GM19467 (cell line): ENCODE measurements at regions not wholly inside any gene's neighbourhood (a gene's known extent, or its start where the extent isn't known, plus 50 kb on each side); places are given as distances from the start of the nearest gene placed in this dataset.

Experiments used
- ATAC-seq: cut with Tn5 transposase; IDR thresholded peaks from one replicate; pipeline ENCODE4 v1.9.1; 2021; ENCODE audit warnings: mild to moderate bottlenecking, moderate library complexity; ENCODE audit not compliant: unreplicated experiment

DNA sequence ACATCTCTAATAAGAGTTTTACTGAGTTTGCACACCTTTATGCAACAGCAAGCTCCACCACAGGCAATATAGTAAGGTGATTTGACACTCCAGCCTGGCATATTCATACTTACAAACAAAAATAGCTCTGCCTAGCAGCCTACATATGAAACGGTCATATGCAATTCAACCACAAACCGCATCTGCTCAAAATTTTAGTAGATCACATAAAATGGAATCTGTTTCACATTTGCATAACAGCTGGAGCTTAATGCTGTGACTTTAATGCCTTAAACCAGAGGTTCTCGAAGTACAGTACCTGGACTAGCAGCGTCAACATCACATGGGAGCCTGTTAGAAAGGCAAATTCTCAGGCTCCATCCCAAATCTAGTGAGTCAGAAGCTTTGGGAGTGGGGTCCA is 578.4 kb downstream of the CDH11 start:
- no peak for ATAC-seq

DNA sequence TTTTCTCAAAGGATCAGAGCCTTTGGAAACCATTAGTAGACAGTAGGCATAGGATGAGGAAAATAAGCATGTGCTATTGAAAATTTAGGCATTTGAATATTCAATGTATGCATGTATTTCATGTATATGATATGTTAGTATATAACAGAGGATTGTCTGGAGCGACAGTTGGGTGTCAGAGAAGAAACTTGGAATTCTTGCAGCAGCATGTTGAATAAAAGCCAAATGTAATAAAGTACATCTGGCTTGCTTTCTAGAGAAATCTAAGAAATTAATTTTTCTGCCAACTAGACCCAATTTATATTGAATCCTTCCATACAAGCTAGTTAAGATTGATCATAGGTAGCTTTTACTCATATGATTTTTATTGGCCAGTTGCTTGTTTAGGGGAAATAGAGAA is 578.8 kb downstream of the CDH11 start:
- ATAC-seq, result no peak

- no peak for ATAC-seq
Observed at GRCh38 chr16:64542152-64542551, 579.7 kb downstream of the CDH11 start.

DNA sequence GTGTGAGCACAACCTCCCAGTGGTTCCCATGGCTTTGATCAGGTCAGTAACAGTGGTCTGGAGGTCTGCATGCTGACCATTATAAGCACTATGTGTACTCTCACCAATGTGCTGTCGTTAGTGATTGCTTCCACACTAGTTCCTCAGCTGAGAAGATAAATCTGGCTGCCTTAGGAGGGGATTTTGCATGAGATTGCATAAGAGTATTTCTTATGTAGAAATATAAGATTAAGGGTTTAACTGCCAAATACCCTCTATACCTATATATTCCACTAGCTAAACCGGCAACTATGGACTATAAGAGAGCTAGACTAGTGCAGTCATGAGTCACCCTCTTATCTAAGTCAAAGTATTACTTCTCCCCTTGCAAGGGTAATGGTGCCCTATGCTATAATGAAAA is 580.2 kb downstream of the CDH11 start:
- no peak for ATAC-seq

- ATAC-seq, result no peak
Observed at GRCh38 chr16:64540434-64540833, 581.4 kb downstream of the CDH11 start.

GRCh38 chr16:64539811-64540371 is 582.0 kb downstream of the CDH11 start:
- no peak for ATAC-seq

DNA sequence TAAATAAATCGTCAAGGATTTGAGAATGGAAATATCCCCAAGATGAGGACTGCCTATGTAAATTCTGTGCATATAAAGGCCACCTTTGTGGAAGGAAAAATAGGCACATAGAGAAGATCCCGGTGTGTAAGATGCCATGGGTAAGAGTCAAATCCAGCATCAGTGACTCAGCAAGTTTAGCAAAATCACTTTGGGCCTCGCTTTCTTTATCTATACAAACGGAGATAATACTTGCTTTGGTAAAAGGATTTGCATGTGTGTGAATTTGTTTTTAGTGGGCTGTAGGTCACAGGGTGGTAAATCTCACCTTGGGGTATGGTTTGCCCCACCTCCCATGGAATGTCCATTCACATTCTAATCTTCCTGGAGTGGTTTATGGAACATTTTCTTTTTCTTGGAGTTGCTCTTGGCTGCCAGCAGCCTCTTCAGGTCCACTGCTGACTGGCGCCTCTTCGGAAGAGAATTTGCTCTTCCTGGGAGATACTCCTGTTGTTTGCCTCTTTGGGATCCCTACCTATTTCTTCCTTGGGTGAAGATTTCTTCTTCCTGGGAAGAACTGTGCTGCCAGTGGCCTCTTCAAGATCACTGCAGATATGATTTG is 587.6 kb downstream of the CDH11 start:
- no peak for ATAC-seq

- ATAC-seq, result no peak
Observed at GRCh38 chr16:64532691-64533090, 589.2 kb downstream of the CDH11 start.

GRCh38 chr16:64532117-64532516 is 589.7 kb downstream of the CDH11 start:
- no peak for ATAC-seq

GRCh38 chr16:64531401-64531800 is 590.5 kb downstream of the CDH11 start:
- ATAC-seq, result no peak

DNA sequence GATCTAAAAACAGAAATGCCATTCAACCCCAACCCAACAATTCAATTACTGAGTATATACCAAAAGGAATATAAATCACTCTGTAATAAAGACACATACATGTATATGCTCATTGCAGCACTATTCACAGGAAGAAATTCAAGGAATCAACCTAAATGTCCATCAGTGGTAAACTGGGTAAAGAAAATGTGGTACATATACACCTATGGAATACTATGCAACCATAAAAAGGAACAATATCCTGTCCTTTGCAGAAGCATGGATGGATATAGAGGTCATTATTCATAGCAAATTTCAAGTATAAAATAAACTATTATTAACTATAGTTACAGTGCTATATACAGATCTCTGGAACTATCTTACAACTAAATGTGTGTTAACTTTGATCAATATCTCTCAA is 599.3 kb downstream of the CDH11 start:
- no peak for ATAC-seq

DNA sequence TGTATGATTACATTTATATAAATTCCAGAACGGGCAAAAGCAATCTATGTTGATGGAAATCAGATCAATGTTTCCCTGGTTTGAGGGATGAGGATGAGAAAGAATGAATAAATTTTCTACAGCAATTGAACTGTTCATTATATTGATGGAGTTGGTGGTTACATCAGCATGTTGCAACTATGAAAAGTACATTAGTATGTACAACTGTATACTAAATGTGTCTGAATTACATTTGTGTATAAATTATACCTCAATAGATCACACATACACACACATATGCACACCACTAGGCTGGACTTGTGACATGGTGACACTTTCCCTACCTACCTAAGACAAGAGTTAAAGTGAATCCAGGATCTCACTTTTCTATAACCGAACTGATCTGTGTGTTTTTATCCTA is 608.0 kb downstream of the CDH11 start:
- no peak for ATAC-seq

DNA sequence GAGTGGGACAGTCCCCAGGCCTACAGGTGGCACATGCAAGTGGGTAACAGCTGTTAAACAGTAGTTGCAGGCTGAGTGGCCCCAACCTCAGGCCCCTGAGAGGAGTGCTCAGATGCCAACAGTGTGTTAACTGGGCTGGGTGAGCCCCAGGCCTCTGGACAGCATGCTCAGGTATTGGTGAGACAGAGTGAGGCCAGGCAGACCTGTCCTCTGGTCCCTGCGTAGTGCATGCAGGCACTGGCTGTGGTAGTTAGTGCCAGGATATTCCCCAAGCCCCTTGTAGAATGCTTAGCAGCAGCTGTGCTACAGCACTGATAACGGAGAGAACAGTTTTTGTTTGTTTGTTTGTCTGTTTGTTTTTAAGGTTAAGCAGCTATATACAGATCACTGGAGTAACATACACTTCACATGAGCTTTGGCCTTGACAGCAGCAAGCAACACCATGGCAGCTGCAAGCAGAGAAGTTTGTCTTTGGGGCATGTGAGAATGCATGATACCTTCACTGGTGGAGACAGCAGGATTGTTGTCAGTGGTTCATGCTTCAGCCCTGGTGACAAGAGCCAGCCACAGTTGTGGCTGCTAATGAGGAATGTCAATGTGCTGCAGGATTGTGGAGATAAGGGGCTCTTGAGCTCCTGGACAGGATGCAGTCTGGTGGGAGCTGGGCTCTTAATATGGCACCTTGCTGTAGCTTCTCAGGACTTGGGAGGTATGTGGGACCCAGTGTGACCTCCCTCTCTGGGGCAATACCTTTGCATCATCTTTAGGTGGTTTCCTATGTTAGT is 614.4 kb downstream of the CDH11 start:
- no peak for ATAC-seq

GRCh38 chr16:64499211-64499610 is 622.7 kb downstream of the CDH11 start:
- no peak for ATAC-seq

DNA sequence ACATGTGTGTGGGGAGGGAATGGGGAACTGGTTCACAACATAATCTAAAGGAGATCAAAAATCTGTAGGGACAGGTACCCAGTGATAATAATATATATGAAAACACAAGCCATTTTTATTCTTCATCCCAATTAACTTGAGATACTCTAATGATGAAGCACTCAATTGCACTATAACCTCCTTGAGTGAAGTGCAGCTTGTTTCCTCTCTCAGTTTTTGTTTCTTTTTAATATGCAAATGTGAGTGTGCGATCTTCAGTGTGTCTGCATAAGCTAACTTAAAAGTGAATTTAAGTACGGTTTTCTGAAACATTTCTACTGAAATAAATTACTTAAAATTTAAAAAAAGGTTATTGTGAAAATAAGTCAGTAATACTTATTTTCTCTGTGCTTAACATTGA is 623.5 kb downstream of the CDH11 start:
- no peak for ATAC-seq

DNA sequence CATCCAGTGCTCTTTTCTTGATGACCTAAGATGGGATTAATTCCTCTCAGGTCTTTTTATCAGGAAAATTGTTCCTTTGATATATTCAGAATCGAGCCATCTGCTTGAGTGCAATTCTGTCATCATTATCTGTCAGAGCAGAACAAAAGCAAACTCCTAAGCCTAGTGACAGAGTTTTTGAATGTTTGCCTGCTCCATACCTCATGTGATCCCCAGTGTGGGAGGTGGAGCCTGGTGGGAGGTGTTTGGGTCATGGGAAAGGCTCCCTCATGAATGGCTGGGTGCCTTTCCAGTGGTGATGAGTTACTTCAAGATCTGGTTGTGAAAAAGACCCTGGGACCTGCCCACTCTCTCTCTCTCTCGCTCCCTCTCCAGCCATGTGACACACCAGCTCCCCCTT is 628.2 kb downstream of the CDH11 start:
- ATAC-seq, result no peak

GRCh38 chr16:64489449-64489848 is 632.4 kb downstream of the CDH11 start:
- ATAC-seq, result no peak

DNA sequence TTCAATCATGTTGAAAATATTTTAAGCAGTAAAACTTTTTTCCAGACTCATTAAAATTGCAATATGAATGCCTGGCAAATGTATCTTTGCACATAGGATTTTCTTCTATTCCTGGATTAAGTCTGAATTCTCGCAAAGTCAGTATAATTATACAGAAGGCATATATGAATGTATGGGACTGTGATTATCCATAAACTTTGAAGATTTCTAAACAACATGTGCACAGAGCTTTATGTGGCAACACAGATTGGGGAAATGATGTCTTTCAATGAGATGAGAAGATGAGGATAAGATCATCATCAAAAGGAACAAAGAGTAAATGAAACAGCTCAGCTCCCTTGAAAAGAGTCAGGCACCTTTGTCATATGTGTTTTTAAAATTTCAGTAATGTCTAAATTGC is 635.3 kb downstream of the CDH11 start:
- ATAC-seq, result no peak

GRCh38 chr16:64481497-64481896 is 640.4 kb downstream of the CDH11 start:
- ATAC-seq, result no peak

- ATAC-seq, result no peak
Observed at GRCh38 chr16:64478252-64478906, 643.5 kb downstream of the CDH11 start.

GRCh38 chr16:64475627-64476351 is 646.1 kb downstream of the CDH11 start:
- ATAC-seq, result no peak
